ENCODE measurements at regions not wholly inside any gene's neighbourhood (a gene's known extent, or its start where the extent isn't known, plus 50 kb on each side); places are given as distances from the start of the nearest gene placed in this dataset.

DNA sequence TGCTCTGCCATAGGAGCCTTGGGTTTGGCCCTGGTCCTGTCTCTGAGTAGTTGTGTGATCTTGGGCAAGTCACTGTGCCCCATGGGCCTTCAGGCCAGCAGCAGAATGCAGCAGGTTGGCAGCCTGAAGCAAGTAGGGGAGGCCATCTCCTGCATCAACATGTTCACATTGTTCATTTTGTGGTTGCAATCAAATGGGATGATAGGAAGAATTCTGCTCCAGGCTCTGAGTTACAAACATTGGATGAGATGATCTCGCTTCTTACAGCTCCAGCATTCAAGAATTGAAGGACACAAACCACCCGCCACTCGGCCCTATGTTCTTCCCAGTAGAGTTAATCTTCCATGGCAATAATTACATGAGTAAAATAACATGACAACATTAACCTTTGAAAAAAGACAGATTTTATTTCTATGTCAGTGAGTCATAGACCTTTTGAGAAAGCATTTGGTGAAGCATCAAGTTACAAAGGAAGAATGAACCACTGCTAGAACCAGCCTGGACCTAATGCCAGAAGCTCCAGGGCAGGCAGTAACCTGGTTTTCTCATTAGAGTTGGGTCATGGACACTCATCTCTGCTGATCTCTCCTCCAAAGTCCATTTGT is 308.3 kb upstream of the NCAM1 start:
- Histone ChIP-seq H3K36me3 (ENCODE audit: control insufficient read depth, insufficient read depth, low read length, severe bottlenecking) (no peaks in the 10 kb centered on the region), H3K27me3 (replicated peaks; ENCODE audit: control insufficient read depth, insufficient read depth, low read length) (no peaks in the 10 kb centered on the region), H3K9ac (ENCODE audit: low read length) (no peak overlapping the region), H3K4me3 (ENCODE audit: low read length) (no peak overlapping the region), H3K4me1 (ENCODE audit: control insufficient read depth, insufficient read depth, low read length) (peaks cover 38% of the 10 kb centered on the region), H3K9me3 (ENCODE audit: control insufficient read depth, low read length) (no peaks in the 10 kb centered on the region)
- DNase-seq (ENCODE audit: low read depth), result no peak

DNA sequence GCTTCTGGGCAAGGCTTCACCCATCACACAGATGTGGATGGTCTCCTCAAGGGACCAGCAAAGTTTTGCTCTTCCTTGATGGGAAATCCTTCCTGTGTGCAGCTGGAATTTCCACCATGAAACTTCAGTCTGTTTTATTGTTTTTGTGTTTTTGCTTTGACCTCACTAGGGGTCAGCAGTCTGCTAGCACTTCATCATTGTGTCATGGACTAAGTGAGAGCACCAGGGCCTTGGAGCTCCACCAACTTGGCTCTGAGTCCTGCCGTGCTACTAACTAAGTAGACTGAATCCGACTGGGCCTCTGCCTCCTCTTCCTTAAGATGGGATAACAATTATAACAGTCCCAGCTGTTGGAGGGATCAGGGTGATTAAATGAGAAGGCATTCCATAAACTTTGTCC is 305.8 kb upstream of the NCAM1 start:
- Histone ChIP-seq H3K4me3 (ENCODE audit: low read length) (no peak overlapping the region), H3K4me1 (ENCODE audit: control insufficient read depth, insufficient read depth, low read length) (peaks cover 38% of the 10 kb centered on the region), H3K36me3 (ENCODE audit: control insufficient read depth, insufficient read depth, low read length, severe bottlenecking) (no peaks in the 10 kb centered on the region), H3K9ac (ENCODE audit: low read length) (no peak overlapping the region), H3K27me3 (replicated peaks; ENCODE audit: control insufficient read depth, insufficient read depth, low read length) (no peaks in the 10 kb centered on the region), H3K9me3 (ENCODE audit: control insufficient read depth, low read length) (no peaks in the 10 kb centered on the region)
- no peak for DNase-seq (ENCODE audit: low read depth)

DNA sequence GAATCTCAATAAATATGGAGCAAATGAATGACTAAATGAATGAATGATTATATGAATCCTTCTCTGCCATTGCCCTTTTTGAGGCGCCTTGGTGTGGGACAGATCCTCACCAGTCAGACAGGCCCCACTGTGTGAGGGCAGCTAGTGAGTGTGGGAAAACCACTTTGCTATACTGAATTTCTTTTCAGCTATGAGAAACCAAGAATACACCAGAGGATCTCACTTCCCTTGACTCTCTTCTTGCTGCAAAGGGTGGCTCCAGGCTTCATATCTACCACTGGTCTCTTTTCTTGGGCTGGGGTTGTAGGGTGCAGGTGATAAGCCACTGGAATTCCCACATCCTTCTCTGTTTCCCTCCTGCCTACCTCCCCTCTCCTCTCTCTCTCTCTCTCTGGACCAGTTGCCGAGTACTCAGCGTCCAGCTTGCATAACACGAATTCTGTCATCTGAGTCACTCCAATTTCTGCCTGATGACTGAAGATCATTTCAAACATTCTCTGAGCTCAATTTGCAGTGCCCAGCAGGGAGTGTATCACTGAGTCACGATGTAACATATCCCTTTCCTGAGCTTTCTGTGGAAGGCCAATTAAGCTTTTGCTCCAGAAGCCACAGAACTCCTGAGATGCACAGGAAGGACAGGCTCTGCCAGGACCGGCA is 304.3 kb upstream of the NCAM1 start:
- no peaks in the 10 kb centered on the region for H3K9me3 ChIP-seq (ENCODE audit: control insufficient read depth, low read length)
- H3K36me3 ChIP-seq (ENCODE audit: control insufficient read depth, insufficient read depth, low read length, severe bottlenecking), result no peaks in the 10 kb centered on the region
- H3K4me1 ChIP-seq (ENCODE audit: control insufficient read depth, insufficient read depth, low read length), result peaks cover 38% of the 10 kb centered on the region
- no peak overlapping the region for H3K9ac ChIP-seq (ENCODE audit: low read length)
- H3K4me3 ChIP-seq (ENCODE audit: low read length), result no peak overlapping the region
- no peaks in the 10 kb centered on the region for H3K27me3 ChIP-seq (replicated peaks; ENCODE audit: control insufficient read depth, insufficient read depth, low read length)
- no peak for DNase-seq (ENCODE audit: low read depth)

- Histone ChIP-seq H3K9me3 (ENCODE audit: control insufficient read depth, low read length) (no peaks in the 10 kb centered on the region), H3K27me3 (replicated peaks; ENCODE audit: control insufficient read depth, insufficient read depth, low read length) (no peaks in the 10 kb centered on the region)
- no peak for DNase-seq (ENCODE audit: low read depth)
Observed at GRCh38 chr11:112658431-112658878, 302.8 kb upstream of the NCAM1 start.

DNA sequence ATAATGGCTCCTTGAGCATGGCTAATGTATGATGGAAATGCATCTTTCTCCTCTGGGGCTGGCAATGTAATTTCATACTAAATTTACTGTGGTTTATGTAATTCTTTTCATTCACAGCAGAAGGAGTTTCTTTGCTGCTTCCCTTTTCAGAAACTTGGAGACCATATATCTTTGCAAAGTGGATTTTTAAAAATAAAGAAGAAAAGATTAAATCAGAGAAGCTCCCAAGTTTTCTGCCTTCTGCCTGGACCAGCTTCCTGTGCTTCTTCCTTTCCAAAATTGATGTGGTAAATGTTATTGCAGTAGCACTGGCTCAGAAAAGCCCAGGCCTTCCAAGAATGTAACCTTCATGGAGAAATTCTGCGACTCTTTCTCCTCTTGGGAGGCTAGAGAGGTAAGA is 300.1 kb upstream of the NCAM1 start:
- no peak for DNase-seq (ENCODE audit: low read depth)
- Histone ChIP-seq H3K9ac (ENCODE audit: low read length) (no peak overlapping the region), H3K36me3 (ENCODE audit: control insufficient read depth, insufficient read depth, low read length, severe bottlenecking) (no peaks in the 10 kb centered on the region), H3K27me3 (replicated peaks; ENCODE audit: control insufficient read depth, insufficient read depth, low read length) (no peaks in the 10 kb centered on the region), H3K4me1 (ENCODE audit: control insufficient read depth, insufficient read depth, low read length) (peaks cover 13% of the 10 kb centered on the region), H3K9me3 (ENCODE audit: control insufficient read depth, low read length) (peaks cover 2% of the 10 kb centered on the region), H3K4me3 (ENCODE audit: low read length) (no peak overlapping the region)

More at GRCh38 chr11:112658431-112658878, 302.8 kb upstream of the NCAM1 start:
- Histone ChIP-seq H3K9ac (ENCODE audit: low read length) (no peak overlapping the region), H3K4me3 (ENCODE audit: low read length) (no peak overlapping the region), H3K4me1 (ENCODE audit: control insufficient read depth, insufficient read depth, low read length) (peaks cover 29% of the 10 kb centered on the region), H3K36me3 (ENCODE audit: control insufficient read depth, insufficient read depth, low read length, severe bottlenecking) (no peaks in the 10 kb centered on the region)

- Histone ChIP-seq H3K9ac (ENCODE audit: low read length) (no peak overlapping the region), H3K4me3 (ENCODE audit: low read length) (no peak overlapping the region), H3K36me3 (ENCODE audit: control insufficient read depth, insufficient read depth, low read length, severe bottlenecking) (no peaks in the 10 kb centered on the region), H3K4me1 (ENCODE audit: control insufficient read depth, insufficient read depth, low read length) (peaks cover 9% of the 10 kb centered on the region), H3K27me3 (replicated peaks; ENCODE audit: control insufficient read depth, insufficient read depth, low read length) (no peaks in the 10 kb centered on the region), H3K9me3 (ENCODE audit: control insufficient read depth, low read length) (peaks cover 7% of the 10 kb centered on the region)
- DNase-seq (ENCODE audit: low read depth), result no peak
Observed at GRCh38 chr11:112661571-112661970, 299.6 kb upstream of the NCAM1 start.

GRCh38 chr11:112662554-112662953 is 298.7 kb upstream of the NCAM1 start:
- H3K4me3 ChIP-seq (ENCODE audit: low read length), result no peak overlapping the region
- DNase-seq (ENCODE audit: low read depth), result no peak
- no peak overlapping the region for H3K9ac ChIP-seq (ENCODE audit: low read length)
- H3K4me1 ChIP-seq (ENCODE audit: control insufficient read depth, insufficient read depth, low read length), result peaks cover 1% of the 10 kb centered on the region
- peaks cover 7% of the 10 kb centered on the region for H3K9me3 ChIP-seq (ENCODE audit: control insufficient read depth, low read length)
- no peaks in the 10 kb centered on the region for H3K36me3 ChIP-seq (ENCODE audit: control insufficient read depth, insufficient read depth, low read length, severe bottlenecking)
- H3K27me3 ChIP-seq (replicated peaks; ENCODE audit: control insufficient read depth, insufficient read depth, low read length), result no peaks in the 10 kb centered on the region

- no peaks in the 10 kb centered on the region for H3K36me3 ChIP-seq (ENCODE audit: control insufficient read depth, insufficient read depth, low read length, severe bottlenecking)
- H3K27me3 ChIP-seq (replicated peaks; ENCODE audit: control insufficient read depth, insufficient read depth, low read length), result no peaks in the 10 kb centered on the region
- no peak overlapping the region for H3K9ac ChIP-seq (ENCODE audit: low read length)
- H3K9me3 ChIP-seq (ENCODE audit: control insufficient read depth, low read length), result peaks cover 7% of the 10 kb centered on the region
- H3K4me3 ChIP-seq (ENCODE audit: low read length), result no peak overlapping the region
- H3K4me1 ChIP-seq (ENCODE audit: control insufficient read depth, insufficient read depth, low read length), result no peaks in the 10 kb centered on the region
- DNase-seq (ENCODE audit: low read depth), result no peak
Observed at GRCh38 chr11:112663947-112664634, 297.1 kb upstream of the NCAM1 start.

- H3K9ac ChIP-seq (ENCODE audit: low read length), result no peak overlapping the region
- H3K36me3 ChIP-seq (ENCODE audit: control insufficient read depth, insufficient read depth, low read length, severe bottlenecking), result no peaks in the 10 kb centered on the region
- peaks cover 7% of the 10 kb centered on the region for H3K9me3 ChIP-seq (ENCODE audit: control insufficient read depth, low read length)
- no peak for DNase-seq (ENCODE audit: low read depth)
- H3K27me3 ChIP-seq (replicated peaks; ENCODE audit: control insufficient read depth, insufficient read depth, low read length), result no peaks in the 10 kb centered on the region
- H3K4me1 ChIP-seq (ENCODE audit: control insufficient read depth, insufficient read depth, low read length), result no peaks in the 10 kb centered on the region
- no peak overlapping the region for H3K4me3 ChIP-seq (ENCODE audit: low read length)
Observed at GRCh38 chr11:112665291-112665690, 295.9 kb upstream of the NCAM1 start.

DNA sequence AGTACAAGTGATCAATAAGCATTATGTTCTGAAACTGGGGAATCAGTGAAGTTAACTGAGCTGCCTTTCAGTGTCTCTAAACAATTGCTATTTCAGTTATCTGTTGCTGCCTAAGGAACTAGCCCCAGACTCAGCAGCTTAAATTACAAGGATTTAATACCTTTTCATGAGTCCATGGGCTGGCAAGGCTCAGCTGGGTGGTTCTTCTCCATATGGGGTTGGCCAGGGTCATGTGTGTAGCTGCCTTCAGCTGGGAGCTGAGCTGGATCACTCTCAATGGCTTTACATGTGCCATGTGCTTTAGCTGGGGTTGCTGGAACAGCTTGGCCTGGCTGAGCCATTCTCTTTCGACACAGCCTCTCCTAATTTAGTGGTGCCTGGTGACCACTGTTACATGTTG is 295.0 kb upstream of the NCAM1 start:
- H3K36me3 ChIP-seq (ENCODE audit: control insufficient read depth, insufficient read depth, low read length, severe bottlenecking), result no peaks in the 10 kb centered on the region
- H3K9me3 ChIP-seq (ENCODE audit: control insufficient read depth, low read length), result peaks cover 7% of the 10 kb centered on the region
- no peaks in the 10 kb centered on the region for H3K27me3 ChIP-seq (replicated peaks; ENCODE audit: control insufficient read depth, insufficient read depth, low read length)
- H3K4me1 ChIP-seq (ENCODE audit: control insufficient read depth, insufficient read depth, low read length), result no peaks in the 10 kb centered on the region
- H3K4me3 ChIP-seq (ENCODE audit: low read length), result no peak overlapping the region
- no peak for DNase-seq (ENCODE audit: low read depth)
- H3K9ac ChIP-seq (ENCODE audit: low read length), result no peak overlapping the region

DNA sequence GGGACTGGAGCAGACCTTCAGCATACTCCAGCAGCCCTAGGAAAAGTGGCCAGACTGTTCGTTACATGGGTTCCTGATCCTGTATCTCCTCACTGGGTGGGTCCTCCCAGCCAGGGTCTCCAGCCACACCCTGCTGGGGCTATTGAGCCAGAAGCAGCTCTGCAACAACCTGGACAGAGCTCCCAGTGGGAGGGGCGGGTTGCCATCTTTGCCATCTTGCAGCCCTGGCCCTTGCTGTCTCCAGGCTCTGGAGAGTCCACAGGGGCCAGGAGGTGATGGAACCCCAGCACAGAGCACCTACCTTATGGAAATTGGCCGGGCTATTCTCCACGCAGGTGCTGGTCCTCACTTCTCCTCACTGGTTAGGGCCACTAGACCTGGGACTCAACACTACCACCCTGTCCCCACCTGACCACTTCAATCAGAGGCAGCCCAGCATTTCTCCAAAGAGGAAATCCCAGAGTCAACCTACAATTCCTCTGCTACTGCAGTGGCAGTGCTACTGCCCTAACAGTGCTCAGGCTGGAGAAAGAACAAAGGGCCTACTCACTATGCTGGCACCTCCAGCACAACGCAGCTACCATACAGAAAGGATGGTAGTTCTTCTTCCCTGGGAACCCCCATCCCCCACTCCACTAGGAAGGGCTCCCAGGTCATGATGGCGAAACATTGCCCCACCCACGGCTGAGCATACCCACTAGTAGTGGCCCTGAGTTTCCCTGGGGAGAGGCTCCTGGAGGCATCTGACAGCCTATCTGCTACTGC is 290.2 kb upstream of the NCAM1 start:
- Histone ChIP-seq H3K36me3 (ENCODE audit: control insufficient read depth, insufficient read depth, low read length, severe bottlenecking) (no peaks in the 10 kb centered on the region), H3K9me3 (ENCODE audit: control insufficient read depth, low read length) (peaks cover 10% of the 10 kb centered on the region), H3K4me1 (ENCODE audit: control insufficient read depth, insufficient read depth, low read length) (no peaks in the 10 kb centered on the region), H3K9ac (ENCODE audit: low read length) (no peak overlapping the region), H3K4me3 (ENCODE audit: low read length) (no peak overlapping the region), H3K27me3 (replicated peaks; ENCODE audit: control insufficient read depth, insufficient read depth, low read length) (peaks cover 3% of the 10 kb centered on the region)
- DNase-seq (ENCODE audit: low read depth), result no peak

Measured in adipocyte (in vitro differentiated cells).